Ovary (tissue), 3 donors: ENCODE measurements at regions not wholly inside any gene's neighbourhood (a gene's known extent, or its start where the extent isn't known, plus 50 kb on each side); places are given as distances from the start of the nearest gene placed in this dataset.

Experiments used
- EP300 ChIP-seq: sonication (generic); formaldehyde crosslinking; IDR thresholded peaks from one replicate; pipeline ENCODE4 v1.6.1; 2017; ENCODE audit warnings: antibody characterized with exemption
- POLR2A ChIP-seq: fragments of 450-650 bp; IDR thresholded peaks from one replicate; pipeline ENCODE4 v1.6.1; 2017; ENCODE audit warnings: antibody characterized with exemption, mild to moderate bottlenecking, moderate library complexity
- TF ChIP-seq, protein P1 (sequence below), 3 donors: fragments of 450-650 bp in 2 of 3; fragments of 200-600 bp in 1 of 3; IDR thresholded peaks; one replicate each; pipeline versions ENCODE4 v1.5.1 to v1.8.0; 2016 to 2022; ENCODE audit warnings: antibody characterized with exemption in 3 of 3, mild to moderate bottlenecking in 1 of 3
- donor health status: DM: no; HTN: no; CAD: no.

- TF ChIP-seq, protein P1, sequence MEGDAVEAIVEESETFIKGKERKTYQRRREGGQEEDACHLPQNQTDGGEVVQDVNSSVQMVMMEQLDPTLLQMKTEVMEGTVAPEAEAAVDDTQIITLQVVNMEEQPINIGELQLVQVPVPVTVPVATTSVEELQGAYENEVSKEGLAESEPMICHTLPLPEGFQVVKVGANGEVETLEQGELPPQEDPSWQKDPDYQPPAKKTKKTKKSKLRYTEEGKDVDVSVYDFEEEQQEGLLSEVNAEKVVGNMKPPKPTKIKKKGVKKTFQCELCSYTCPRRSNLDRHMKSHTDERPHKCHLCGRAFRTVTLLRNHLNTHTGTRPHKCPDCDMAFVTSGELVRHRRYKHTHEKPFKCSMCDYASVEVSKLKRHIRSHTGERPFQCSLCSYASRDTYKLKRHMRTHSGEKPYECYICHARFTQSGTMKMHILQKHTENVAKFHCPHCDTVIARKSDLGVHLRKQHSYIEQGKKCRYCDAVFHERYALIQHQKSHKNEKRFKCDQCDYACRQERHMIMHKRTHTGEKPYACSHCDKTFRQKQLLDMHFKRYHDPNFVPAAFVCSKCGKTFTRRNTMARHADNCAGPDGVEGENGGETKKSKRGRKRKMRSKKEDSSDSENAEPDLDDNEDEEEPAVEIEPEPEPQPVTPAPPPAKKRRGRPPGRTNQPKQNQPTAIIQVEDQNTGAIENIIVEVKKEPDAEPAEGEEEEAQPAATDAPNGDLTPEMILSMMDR (IDR thresholded peaks at IDR 0.05), result no peak
- no peak for TF ChIP-seq POLR2A
- no peak for TF ChIP-seq EP300
These were observed 339.9 kb upstream of the LRRTM4 start for GRCh38 chr2:77862120-77862519.
